ENCODE measurements at regions not wholly inside any gene's neighbourhood (a gene's known extent, or its start where the extent isn't known, plus 50 kb on each side); places are given as distances from the start of the nearest gene placed in this dataset.
A peak's percentile ranks its signal among the peaks of the same experiment; 100 is the strongest.

GRCh38 chr14:56708704-56709103 is 101.6 kb downstream of the OTX2 start:
- no peak for TF ChIP-seq CTCF (conservative IDR thresholded peaks at IDR 0.05)
- Histone ChIP-seq H3K4me2 (ENCODE audit: insufficient read depth, insufficient read length, low read length) (no peak overlapping the region), H4K91ac (ENCODE audit: insufficient read length, low read depth, low read length) (no peak overlapping the region), H3K18ac (ENCODE audit: insufficient read length, low read depth, low read length) (no peak overlapping the region), H2BK120ac (ENCODE audit: low read depth, low read length, poor library complexity, severe bottlenecking) (no peak overlapping the region), H3K4ac (ENCODE audit: low read depth, low read length) (no peak overlapping the region), H4K5ac (ENCODE audit: insufficient read length, low read depth, low read length) (no peak overlapping the region), H2BK5ac (ENCODE audit: insufficient read length, low read length) (no peak overlapping the region), H3T11ph (ENCODE audit: low read length) (no peak overlapping the region), H3K56ac (ENCODE audit: insufficient read length, low read depth, low read length) (no peak overlapping the region), H3K9ac (ENCODE audit: extremely low read depth, insufficient read length, low read length) (no peak overlapping the region), H3K27me3 (ENCODE audit: insufficient read depth, low read length) (no peaks in the 10 kb centered on the region), H2BK12ac (ENCODE audit: insufficient read length, low read depth, low read length) (no peak overlapping the region), H2AK5ac (ENCODE audit: insufficient read length, low read length) (no peak overlapping the region), H2AFZ (ENCODE audit: low read length) (no peak overlapping the region), H2BK15ac (ENCODE audit: low read depth, low read length) (no peak overlapping the region), H3K79me1 (ENCODE audit: insufficient read depth, low read depth, low read length, poor library complexity, severe bottlenecking) (no peaks in the 10 kb centered on the region), H3K27ac (ENCODE audit: insufficient read length, low read depth, low read length) (no peak overlapping the region), H2BK20ac (ENCODE audit: low read depth, low read length, poor library complexity, severe bottlenecking) (no peak overlapping the region), H3K23me2 (ENCODE audit: insufficient read length, low read depth, low read length, poor library complexity, severe bottlenecking) (no peaks in the 10 kb centered on the region), H4K8ac (replicated peaks; ENCODE audit: insufficient read length, low read depth, low read length) (no peak overlapping the region), H3K9me3 (ENCODE audit: control insufficient read depth, low read depth, low read length) (no peaks in the 10 kb centered on the region), H3K4me1 (ENCODE audit: insufficient read depth, low read length) (no peaks in the 10 kb centered on the region; the same call in 1 of the 2 replicates), H3K23ac (ENCODE audit: insufficient read length, low read depth, low read length) (no peak overlapping the region), H4K20me1 (ENCODE audit: control insufficient read depth, insufficient read depth, insufficient read length) (no peaks in the 10 kb centered on the region), H3K14ac (ENCODE audit: insufficient read depth, low read length) (no peak overlapping the region), H3K79me2 (ENCODE audit: insufficient read depth, low read length) (no peaks in the 10 kb centered on the region)
- H3K9me3 Mint-ChIP-seq = no peaks in the 10 kb centered on the region
- no CpG with 5 or more reads among the region's 6 CpGs for whole genome bisulfite sequencing (ENCODE audit: extremely low coverage, insufficient read length, low lambda C conversion rate)
- peak overlapping the region in 1 of 2 experiments; percentile 2; a peak in 1 of 5 replicates for H3K4me3 Mint-ChIP-seq
- H3K27ac Mint-ChIP-seq = no peak overlapping the region
- no peaks in the 10 kb centered on the region for H3K36me3 Mint-ChIP-seq (ENCODE audit: insufficient read depth in 1 of 3, low read depth in 3 of 3)
- H3K4me1 Mint-ChIP-seq = peaks cover 27% of the 10 kb centered on the region in 2 experiments
- peaks cover 17% of the 10 kb centered on the region for H3K27me3 Mint-ChIP-seq (ENCODE audit: low read depth)
- DNase-seq = no peak

Data from H9 (cell line).